Adipose tissue (tissue), 3 donors: ENCODE measurements at regions not wholly inside any gene's neighbourhood (a gene's known extent, or its start where the extent isn't known, plus 50 kb on each side); places are given as distances from the start of the nearest gene placed in this dataset.
A peak's percentile ranks its signal among the peaks of the same experiment; 100 is the strongest.

Experiments
- H3K27ac ChIP-seq: one replicate; pipeline ENCODE4 v1.5.1; 2013; ENCODE audit warnings: low read depth, low read length
- WGBS, 3 donors: extraction: QIAGEN DNeasy Blood & Tissue Kit; methylation state at CpG; one replicate each; pipeline ENCODE4 v1.1.7; 2013; 5-methylcytosine and 5-hydroxymethylcytosine counted together
- donor health status: healthy with polysubstance abuse.
- donor health status: Bipolar disorder and iron deficiency.
- donor health status: healthy.

GRCh38 chr6:170050591-170051041, 240.3 kb downstream of the DLL1 start:
- no peak overlapping the region for H3K27ac ChIP-seq

DNA sequence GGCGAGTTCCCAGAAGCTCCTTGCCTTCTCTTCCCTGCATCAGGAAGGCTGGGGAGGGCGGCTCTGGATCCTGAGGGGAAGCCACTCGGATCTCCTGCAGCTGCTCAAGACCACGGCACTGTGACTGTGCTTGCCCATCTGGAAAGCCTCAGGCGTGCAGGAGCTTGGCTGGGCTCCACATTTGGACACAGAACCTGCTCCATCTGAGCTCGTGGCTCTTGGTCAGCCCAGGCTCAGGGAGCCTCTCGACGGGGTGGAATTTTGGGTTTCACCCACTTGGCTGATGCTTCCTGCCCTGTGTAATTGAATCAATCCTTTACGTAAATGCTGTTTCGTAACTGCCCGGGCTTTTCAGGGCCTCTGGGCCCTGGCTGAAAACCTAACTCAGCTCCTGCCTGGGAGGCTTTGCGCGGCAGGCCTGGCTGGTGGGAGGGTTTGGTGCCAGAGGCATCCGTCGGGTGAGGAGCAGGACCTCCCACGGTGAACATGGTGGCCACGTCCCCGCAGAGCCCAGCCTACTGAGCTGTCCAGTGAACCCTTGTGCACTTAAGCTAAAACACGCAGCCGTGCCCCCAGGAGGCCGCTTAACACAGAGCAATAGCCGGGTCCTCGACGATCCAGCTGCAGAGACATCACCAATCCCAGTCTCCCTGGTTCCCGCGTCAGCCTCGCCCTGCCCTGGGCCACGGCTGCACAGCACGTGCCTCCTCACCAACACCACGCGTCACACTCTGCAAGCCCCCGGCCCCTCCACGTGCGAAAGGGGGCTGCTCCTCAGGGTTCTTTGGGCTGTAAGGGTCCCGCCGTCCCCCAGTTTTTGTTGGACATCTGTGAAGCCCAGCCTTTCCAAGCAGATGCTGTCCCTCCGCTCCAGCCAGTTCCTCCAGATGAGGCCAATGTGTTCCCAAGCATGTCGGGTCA, 241.0 kb downstream of the DLL1 start:
- 55 to 79% (median 60%) methylated on average over 38 of the region's 38 CpGs for WGBS, 3 donors
- no peak overlapping the region for H3K27ac ChIP-seq

More at GRCh38 chr6:170050591-170051041, 240.3 kb downstream of the DLL1 start:
- WGBS, 3 donors, result 84 to 92% (median 90%) methylated on average over 15 of the region's 15 CpGs

DNA sequence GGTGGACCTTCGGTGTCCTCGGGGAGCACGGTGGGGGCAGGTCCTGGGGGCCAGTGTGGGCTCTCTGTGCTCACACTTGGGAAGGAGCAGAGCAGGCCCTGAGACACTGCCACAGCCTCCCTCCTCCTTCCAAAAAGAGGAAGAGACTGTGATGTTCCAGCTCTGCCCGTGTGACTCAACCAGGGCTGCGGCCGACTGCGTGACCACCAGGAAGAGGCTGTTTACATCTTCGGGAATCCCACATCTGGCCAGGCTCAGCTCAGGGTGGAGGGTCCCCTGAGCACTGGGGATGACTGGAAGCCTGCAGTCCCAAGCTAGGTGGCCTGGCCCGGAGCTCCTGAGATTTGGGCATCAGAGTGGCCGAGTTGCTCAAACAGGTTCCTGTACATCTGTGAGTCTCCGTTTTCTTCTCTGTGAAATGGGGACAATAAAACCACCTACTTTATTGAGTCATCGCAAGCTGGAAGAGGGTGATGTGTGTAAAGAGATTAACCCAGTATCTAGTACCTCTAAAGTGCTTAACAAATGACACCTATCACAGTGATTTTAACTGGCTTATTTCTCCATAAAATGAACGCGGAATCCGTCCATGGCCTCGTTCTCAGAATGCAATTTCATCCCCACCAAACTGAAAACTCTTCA, 242.1 kb downstream of the DLL1 start:
- peak overlapping the region; percentile 31 for H3K27ac ChIP-seq
- WGBS, 3 donors, result 53 to 71% (median 68%) methylated on average over 15 to 16 of the region's 16 CpGs

DNA sequence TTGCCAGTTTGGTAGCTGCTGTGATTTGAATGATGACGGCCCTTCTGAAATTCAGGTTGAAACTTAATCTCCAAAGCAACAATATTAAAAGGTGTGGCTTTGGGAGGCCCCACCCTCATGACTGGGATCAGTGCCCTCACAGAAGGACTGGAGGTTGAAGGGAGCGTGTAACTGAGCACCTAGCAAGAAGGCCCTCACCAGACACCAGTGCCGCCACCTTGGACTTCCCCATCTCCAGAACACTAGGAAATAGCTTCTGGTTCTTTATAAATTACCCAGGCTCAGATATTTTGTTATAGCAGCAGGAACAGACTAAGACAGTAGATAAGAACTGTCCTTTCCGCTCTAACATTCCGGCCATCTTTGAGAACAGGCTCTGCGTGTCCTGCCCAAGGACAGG, 243.1 kb downstream of the DLL1 start:
- H3K27ac ChIP-seq, result no peak overlapping the region

GRCh38 chr6:170046791-170047626, 243.9 kb downstream of the DLL1 start:
- WGBS, 3 donors, result 49 to 70% (median 57%) methylated on average over 18 of the region's 18 CpGs

More for the DNA sequence above, 243.1 kb downstream of the DLL1 start:
- WGBS, 3 donors, result 94 to 96% (median 95%) methylated on average over 6 of the region's 6 CpGs

DNA sequence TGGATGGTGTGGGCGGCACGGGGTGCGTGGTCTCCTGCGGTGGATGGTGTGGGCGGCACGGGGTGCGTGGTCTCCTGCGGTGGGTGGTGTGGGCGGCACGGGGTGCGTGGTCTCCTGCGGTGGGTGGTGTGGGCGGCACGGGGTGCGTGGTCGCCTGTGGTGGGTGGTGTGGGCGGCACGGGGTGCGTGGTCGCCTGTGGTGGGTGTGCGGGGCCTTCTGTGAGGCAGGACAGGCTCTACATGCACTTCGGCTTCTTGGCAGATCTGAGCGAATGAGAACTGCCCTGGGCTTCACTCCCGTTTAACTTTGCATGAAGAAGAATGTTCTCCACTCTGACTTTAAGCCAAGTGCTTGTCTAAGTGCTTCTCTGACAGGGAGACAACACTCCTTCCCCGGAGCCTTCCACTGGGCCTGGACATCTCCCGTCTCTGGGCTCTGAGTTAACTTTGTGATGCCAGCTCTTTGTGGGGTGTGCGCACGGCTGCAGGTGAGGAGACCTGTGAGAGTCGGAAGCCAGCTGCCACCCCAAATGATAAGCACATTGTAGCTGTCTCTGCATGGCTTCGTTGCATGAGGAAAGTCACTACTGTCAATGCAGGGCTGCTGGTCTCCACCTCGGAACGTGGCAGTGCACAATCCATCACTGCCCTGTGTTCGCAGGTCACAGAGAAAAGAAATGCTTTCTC, 244.8 kb downstream of the DLL1 start:
- WGBS, 3 donors, result 71 to 81% (median 80%) methylated on average over 33 of the region's 33 CpGs

More at GRCh38 chr6:170046791-170047626, 243.9 kb downstream of the DLL1 start:
- no peak overlapping the region for H3K27ac ChIP-seq

DNA sequence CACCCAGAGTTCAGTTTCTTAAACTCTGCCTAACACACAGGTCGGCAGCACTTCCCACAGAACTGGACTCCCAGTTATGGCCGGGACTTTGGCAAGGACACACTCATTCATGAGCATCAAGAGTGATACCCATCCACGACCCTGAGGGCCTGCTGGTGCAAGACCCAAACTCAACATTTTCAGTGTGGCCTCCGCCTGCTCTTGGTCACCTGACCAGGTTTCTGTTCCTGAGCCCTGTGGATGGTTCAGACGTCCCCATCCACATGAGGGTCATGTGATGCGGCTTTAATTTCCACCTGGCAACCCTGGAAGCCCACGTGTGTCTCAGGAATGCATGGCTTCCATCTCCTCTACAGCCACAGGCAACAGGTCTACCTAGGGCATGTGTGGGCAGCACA, 245.3 kb downstream of the DLL1 start:
- H3K27ac ChIP-seq, result no peak overlapping the region
- 74 to 89% (median 88%) methylated on average over 7 of the region's 7 CpGs for WGBS, 3 donors

More for the DNA sequence above, 244.8 kb downstream of the DLL1 start:
- no peak overlapping the region for H3K27ac ChIP-seq

GRCh38 chr6:170044836-170045562, 245.9 kb downstream of the DLL1 start:
- WGBS, 3 donors, result 77 to 92% (median 90%) methylated on average over 13 of the region's 13 CpGs

DNA sequence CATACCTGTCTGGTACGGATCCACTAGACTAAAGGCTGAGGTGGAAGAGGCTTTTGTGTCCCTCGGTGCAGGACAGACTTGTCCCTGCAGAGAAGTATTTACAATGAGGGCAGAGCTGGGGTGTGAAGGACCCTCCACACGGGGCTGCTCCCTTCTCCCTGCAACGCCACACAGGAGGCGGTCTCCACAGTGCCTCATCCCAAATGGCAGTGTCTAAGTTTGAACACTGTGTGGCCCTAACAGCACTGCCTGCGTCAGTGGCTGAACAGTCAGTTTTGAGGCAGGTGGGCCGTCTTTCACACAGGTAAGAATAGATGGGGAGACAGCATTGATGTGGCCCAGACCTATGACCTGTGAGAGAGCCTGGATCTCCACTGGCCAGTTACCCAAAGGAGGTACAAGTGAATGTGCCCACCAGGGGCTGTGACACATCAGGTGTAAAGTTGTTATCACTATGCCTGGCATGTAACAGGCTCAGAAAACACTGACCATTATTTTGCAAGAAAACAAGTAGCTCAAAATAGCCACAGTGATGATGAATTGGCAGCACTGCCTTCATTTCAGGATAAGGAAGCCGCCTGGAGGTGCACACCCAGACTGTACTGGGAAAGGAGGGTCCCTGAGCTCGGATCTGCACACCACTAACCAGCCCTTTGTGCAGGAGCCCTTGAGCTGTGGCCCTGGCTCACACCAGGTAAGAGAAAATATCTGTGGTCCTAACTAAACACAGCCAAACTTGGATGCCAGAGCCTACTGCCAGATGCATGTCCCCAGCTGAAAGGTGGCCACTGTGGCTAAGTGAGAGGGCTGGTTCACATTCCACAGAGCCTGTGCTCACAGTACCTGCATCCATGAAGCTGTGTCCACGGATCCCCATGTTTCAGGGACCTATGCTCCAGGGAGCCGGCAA, 246.7 kb downstream of the DLL1 start:
- 74 to 88% (median 76%) methylated on average over 11 of the region's 11 CpGs for WGBS, 3 donors
- no peak overlapping the region for H3K27ac ChIP-seq

More at GRCh38 chr6:170044836-170045562, 245.9 kb downstream of the DLL1 start:
- H3K27ac ChIP-seq, result no peak overlapping the region

DNA sequence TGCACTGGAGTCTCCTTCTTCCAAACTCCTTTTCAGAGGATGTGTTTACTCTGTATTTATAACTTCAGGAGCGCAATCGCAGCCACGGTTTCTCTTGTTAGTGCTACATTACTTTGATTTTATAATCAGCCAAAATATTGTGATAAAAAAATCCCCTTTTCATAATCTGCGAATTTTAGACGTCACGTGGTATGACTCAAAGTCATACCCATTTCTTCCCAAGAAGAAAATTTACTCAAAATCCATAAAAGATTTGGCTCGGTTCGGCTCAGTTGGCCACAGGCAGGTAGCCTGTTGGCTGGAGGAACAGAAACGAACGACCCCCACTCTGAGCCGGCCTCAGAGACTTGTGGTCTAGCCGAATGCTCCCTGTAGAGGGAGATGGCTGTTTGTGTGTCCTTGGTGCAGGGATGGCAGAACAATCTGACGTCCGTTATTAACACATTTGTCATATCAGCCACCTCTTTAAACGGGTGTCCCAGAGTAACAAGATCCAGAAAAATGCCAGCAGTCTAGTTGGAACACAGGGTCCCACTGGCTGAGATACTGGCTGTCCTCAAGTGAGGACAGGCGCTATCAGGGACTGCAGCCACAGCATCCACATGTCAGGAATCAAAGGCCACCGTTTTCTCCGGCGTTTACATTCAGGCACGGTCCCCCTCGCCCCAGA, 247.6 kb downstream of the DLL1 start:
- H3K27ac ChIP-seq, result no peak overlapping the region
- 58 to 89% (median 82%) methylated on average over 21 of the region's 21 CpGs for WGBS, 3 donors

DNA sequence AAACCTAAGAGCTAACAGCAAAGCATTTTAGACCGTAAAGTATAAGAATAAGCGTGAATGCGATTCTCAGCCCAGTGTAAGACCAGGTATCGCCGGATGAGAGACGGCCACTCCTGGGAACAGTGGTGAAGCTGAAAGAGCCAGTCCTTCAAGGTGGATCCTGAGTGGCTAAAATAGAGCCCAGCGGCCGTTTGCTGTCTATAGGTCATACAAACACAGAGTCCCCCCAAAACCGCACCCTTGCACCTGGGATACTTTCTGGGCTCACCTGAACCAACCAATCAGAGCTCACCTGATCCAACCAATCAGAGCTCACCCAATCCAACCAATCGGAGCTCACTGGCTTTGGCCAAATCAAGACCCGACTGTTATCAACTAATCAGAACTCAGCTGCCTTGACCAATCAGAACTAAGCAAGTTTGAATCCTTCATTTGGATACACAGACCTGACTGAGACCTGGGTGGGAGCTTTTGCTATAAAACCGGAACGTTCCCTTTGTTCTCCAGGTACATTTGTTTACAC, 248.2 kb downstream of the DLL1 start:
- H3K27ac ChIP-seq, result no peak overlapping the region

GRCh38 chr6:170042123-170042522, 248.8 kb downstream of the DLL1 start:
- H3K27ac ChIP-seq, result no peak overlapping the region
- 60 to 62% (median 60%) methylated on average over 4 of the region's 4 CpGs for WGBS, 3 donors

More for the DNA sequence above, 248.2 kb downstream of the DLL1 start:
- 91 to 95% (median 92%) methylated on average over 13 of the region's 13 CpGs for WGBS, 3 donors

GRCh38 chr6:170041526-170041925, 249.4 kb downstream of the DLL1 start:
- no peak overlapping the region for H3K27ac ChIP-seq
- 80 to 91% (median 90%) methylated on average over 6 of the region's 6 CpGs for WGBS, 3 donors

DNA sequence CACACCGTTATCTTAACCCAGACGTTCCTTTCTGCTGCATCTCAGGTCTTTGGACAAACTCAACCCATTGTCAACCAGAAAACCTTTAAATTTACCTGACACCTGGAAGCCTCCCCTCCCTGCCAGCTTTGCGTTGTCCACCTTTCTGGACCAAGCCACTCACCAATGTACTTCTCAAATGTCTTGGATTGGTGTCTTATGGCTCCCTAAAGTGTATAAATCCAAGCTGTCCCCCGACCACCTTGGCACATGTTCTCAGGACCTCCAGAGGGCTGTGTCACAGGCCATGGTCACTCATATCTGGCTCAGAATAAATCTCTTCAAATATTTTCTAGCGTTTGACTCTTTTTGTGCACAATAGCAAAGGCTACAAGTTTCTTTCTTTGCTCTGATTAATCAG, 250.0 kb downstream of the DLL1 start:
- WGBS, 3 donors, result 79 to 93% (median 87%) methylated on average over 5 of the region's 5 CpGs
- no peak overlapping the region for H3K27ac ChIP-seq

DNA sequence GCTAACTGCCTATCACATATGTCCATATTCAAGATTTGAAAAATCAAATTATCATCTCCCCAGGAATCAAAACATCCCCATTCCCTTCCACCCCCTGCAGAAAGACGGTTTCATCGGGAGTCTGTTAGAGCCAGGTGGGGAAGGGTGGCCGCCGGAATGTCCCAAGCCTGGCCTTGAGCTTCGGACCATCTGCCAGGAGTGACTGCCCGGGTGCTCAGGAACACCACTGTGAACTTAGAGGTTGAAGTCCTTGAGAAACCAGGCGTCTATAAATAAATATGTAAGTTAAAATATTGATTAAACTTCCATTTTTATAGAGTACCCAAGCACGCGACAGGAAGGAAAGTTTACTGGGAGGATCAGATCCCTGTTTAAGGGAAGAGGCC, 250.8 kb downstream of the DLL1 start:
- 31 to 95% (median 95%) methylated on average over 9 of the region's 9 CpGs for WGBS, 3 donors
- no peak overlapping the region for H3K27ac ChIP-seq
